Activated naive CD4-positive, alpha-beta T cell treated with anti-CD3 and anti-CD28 coated beads for 36 hours (primary cell): ENCODE measurements at regions not wholly inside any gene's neighbourhood (a gene's known extent, or its start where the extent isn't known, plus 50 kb on each side); places are given as distances from the start of the nearest gene placed in this dataset.
A peak's percentile ranks its signal among the peaks of the same experiment; 100 is the strongest.
"Not testable (repeated sequence)": the region's sequence is repeated elsewhere in the genome, so short reads cannot be mapped to it uniquely, and the experiment has no call there.

Experiments used
- CTCF ChIA-PET: fragments of 350-600 bp; sonication (Branson Sonifier 250); formaldehyde crosslinking; loops from one replicate; lab custom pipeline; 2021; ENCODE audit warnings: antibody characterized with exemption; lab: Charles Lee
- DNase-seq: peaks from one replicate; pipeline ENCODE4 v3.0.0-alpha.2; 2020
- H3K27ac Mint-ChIP-seq: one replicate; pipeline ENCODE4 v1.8.0; 2021; ENCODE audit warnings: mild to moderate bottlenecking, mixed read lengths
- H3K27me3 Mint-ChIP-seq: one replicate; pipeline ENCODE4 v1.8.0; 2021; ENCODE audit warnings: low read depth, mixed read lengths
- H3K36me3 Mint-ChIP-seq: one replicate; pipeline ENCODE4 v1.8.0; 2021; ENCODE audit warnings: low read depth, mixed read lengths
- H3K4me1 Mint-ChIP-seq: one replicate; pipeline ENCODE4 v1.8.0; 2021; ENCODE audit warnings: low read depth, mixed read lengths
- H3K4me3 Mint-ChIP-seq: one replicate; pipeline ENCODE4 v1.8.0; 2021; ENCODE audit warnings: mild to moderate bottlenecking, moderate library complexity, mixed read lengths
- H3K9me3 Mint-ChIP-seq: one replicate; pipeline ENCODE4 v1.8.0; 2021; ENCODE audit warnings: mixed read lengths
- intact Hi-C: fragments of 100-400 bp; cut with micrococcal nuclease; formaldehyde crosslinking; loops from one replicate; pipeline ENCODE4 v1.15.1; 2023

DNA sequence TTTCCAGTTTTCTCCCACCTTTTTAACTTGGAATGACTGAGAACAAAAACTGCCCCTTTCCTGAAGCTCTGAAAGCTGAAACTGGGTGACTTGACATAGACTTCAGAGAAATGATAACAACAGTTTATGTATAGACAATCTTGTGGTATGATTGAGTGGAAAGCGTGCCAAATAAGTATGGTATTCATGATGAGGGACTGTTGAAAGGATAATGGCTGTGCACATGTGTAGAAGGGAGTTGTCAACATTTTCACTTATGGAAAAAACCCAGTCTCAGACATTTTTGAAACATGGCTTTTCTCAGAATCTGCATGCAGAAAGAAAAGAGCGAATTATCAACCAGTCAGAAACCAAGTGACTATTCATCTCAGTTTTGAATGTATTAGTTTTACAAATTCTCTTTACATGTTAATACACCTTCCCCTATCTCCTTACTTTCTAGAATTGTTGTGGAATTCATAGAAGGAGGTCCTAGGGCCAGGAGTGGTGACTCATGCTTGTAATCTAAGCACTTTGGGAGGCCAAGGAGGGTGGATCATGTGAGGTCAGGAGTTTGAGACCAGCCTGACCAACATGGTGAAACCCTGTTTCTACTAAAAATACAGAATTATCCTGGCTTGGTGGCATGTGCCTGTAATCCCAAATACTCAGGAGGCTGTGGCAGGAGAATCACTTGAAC is 261.2 kb downstream of the S1PR1 start:
- Mint-ChIP-seq H3K9me3 (no peaks in the 10 kb centered on the region), H3K4me3 (no peak overlapping the region), H3K36me3 (no peaks in the 10 kb centered on the region), H3K4me1 (peaks cover 2% of the 10 kb centered on the region), H3K27me3 (no peaks in the 10 kb centered on the region), H3K27ac (no peak overlapping the region)
- intact Hi-C loops = loop anchor here (5.0 kb wide), 1 partner anchor 191 kb away; no protein-coding TSS in a partner anchor
- no peak for DNase-seq
- CTCF ChIA-PET = no interaction called here

DNA sequence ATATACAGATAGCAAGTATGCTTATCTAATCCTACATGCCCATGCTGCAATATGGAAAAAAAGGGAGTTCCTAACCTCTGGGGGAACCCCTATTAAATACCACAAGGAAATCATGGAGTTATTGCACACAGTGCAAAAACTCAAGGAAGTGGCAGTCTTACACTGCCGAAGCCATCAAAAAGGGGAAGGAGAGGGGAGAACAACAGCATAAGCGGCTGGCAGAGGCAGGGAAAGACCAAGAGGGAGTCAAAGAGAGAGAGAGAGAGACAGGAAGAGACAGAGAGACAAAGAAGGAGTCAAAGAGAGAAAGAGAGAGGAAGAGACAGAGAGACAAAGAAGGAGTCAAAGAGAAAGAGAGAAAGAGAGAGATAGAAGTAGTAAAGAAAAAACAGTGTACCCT is 267.3 kb downstream of the S1PR1 start:
- H3K9me3 Mint-ChIP-seq, H3K27me3 Mint-ChIP-seq, intact Hi-C loops, H3K4me3 Mint-ChIP-seq, H3K36me3 Mint-ChIP-seq, H3K27ac Mint-ChIP-seq, H3K4me1 Mint-ChIP-seq, DNase-seq: not testable (repeated sequence)
- CTCF ChIA-PET = interaction anchor here (0.9 kb wide), 1 partner anchor 195 kb away, joined by 3 read pairs; no protein-coding TSS in a partner anchor

DNA sequence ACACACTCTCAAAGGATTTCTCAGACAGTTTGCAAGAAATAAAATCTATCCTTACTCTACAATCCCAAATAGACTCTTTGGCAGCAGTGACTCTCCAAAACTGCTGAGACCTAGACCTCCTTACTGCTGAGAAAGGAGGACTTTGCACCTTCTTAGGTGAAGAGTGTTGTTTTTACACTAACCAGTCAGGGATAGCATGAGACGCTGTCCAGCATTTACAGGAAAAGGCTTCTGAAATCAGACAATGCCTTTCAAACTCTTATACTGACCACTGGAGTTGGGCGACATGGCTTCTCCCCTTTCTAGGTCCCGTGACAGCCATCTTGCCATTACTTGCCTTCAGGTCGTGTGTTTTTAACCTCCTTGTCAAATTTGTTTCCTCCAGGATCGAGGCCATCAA is 268.4 kb downstream of the S1PR1 start:
- H3K4me3 Mint-ChIP-seq, H3K36me3 Mint-ChIP-seq, H3K4me1 Mint-ChIP-seq, H3K27me3 Mint-ChIP-seq, H3K27ac Mint-ChIP-seq, H3K9me3 Mint-ChIP-seq, DNase-seq: not testable (repeated sequence)
- intact Hi-C loops = loop anchor here (5.0 kb wide), 1 partner anchor 193 kb away; no protein-coding TSS in a partner anchor
- CTCF ChIA-PET = interaction anchor here (1.0 to 5.2 kb wide), 7 partner anchors 10 to 196 kb away, joined by 3 to 34 read pairs (median 9); no protein-coding TSS in a partner anchor

DNA sequence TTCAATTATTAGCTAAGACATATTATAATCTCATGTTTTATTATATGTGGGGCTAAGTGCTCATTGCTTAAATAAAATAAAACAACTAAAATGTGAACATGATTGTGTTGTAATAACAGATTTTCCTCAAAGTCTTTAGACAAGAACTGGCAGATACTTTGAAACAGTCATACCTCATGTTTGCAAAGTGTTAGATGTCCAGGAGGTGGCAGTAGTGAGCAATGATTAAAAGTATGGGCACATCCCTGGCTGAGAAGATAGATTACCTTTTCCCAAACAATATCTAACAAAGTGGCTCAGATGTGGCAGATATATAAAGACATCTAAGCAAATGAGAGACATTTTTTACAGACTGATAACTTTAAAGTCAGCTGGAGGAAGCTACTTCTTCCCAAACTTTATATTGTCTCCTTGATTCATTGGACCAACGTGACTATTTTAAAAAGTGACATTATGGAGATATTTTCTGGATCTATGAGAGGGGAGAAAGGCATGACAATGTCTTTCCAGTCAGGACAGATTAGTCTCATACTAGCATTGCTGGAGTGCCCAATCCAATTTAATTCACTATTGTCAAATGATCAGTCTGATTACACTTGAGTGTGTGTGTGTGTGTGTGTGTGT is 269.8 kb downstream of the S1PR1 start:
- intact Hi-C loops = loop anchor here (1.0 to 5.0 kb wide), 3 partner anchors 61 to 586 kb away; no protein-coding TSS in a partner anchor
- CTCF ChIA-PET = interaction anchor here (0.6 to 5.2 kb wide), 17 partner anchors 8 to 546 kb away, joined by 3 to 34 read pairs (median 4); no protein-coding TSS in a partner anchor

DNA sequence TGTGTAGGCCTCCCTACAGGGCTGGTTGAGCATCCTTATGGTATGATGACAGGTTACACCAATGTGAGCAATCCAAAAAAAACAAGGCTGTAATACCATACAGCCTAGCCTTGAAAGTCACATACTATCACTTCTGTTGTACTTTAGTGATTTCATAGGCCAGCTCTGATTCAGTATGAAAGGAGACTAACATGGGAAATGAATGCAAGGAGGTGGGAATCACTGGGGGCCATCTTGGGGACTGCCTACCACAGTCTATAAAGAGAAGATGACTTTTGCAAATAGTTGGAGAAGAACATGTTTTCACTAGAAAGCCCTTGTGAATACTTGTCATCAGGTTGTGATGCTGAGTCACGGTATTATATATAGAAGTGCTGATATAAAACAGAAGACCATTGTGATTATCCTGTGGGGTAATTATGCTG is 270.7 kb downstream of the S1PR1 start:
- no peak overlapping the region for H3K4me3 Mint-ChIP-seq
- no peak overlapping the region for H3K27ac Mint-ChIP-seq
- H3K27me3 Mint-ChIP-seq = no peaks in the 10 kb centered on the region
- intact Hi-C loops = loop anchor here (2.0 to 5.0 kb wide), 2 partner anchors 195 to 587 kb away; no protein-coding TSS in a partner anchor
- H3K4me1 Mint-ChIP-seq = no peaks in the 10 kb centered on the region
- CTCF ChIA-PET = interaction anchor here (0.7 to 5.2 kb wide), 5 partner anchors 12 to 61 kb away, joined by 3 to 34 read pairs (median 3); no protein-coding TSS in a partner anchor
- no peak for DNase-seq
- no peaks in the 10 kb centered on the region for H3K9me3 Mint-ChIP-seq
- no peaks in the 10 kb centered on the region for H3K36me3 Mint-ChIP-seq

More for the DNA sequence above, 269.8 kb downstream of the S1PR1 start:
- H3K27me3 Mint-ChIP-seq = no peaks in the 10 kb centered on the region
- H3K27ac Mint-ChIP-seq = no peak overlapping the region
- no peaks in the 10 kb centered on the region for H3K36me3 Mint-ChIP-seq
- no peak overlapping the region for H3K4me3 Mint-ChIP-seq
- DNase-seq = peak; percentile 60
- H3K9me3 Mint-ChIP-seq = no peaks in the 10 kb centered on the region
- H3K4me1 Mint-ChIP-seq = no peaks in the 10 kb centered on the region

DNA sequence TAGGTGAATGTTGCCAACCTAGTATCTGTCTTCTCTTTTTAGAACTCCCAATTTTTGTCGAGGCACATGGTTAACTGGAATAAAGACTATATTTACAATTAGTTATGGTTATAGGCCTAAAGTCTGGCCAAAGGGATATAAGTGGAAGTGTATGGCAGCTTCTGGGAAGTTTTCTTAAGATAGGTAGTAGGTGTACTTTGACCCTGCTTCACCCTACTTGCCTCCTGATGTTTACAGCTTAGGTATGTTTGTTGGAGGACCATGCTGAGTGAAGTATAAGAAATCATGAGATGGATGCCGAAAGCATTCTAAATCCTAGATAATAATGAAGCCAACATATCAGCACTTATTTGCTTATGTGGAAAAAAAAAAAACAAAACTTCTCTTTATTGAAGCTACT is 272.1 kb downstream of the S1PR1 start:
- DNase-seq = no peak
- H3K9me3 Mint-ChIP-seq = no peaks in the 10 kb centered on the region
- CTCF ChIA-PET = interaction anchor here (2.5 to 5.2 kb wide), 2 partner anchors 12 to 59 kb away, joined by 8 to 34 read pairs; no protein-coding TSS in a partner anchor
- intact Hi-C loops = loop anchor here (5.0 kb wide), 1 partner anchor 197 kb away; no protein-coding TSS in a partner anchor
- no peak overlapping the region for H3K27ac Mint-ChIP-seq
- no peak overlapping the region for H3K4me3 Mint-ChIP-seq
- no peaks in the 10 kb centered on the region for H3K36me3 Mint-ChIP-seq
- no peaks in the 10 kb centered on the region for H3K27me3 Mint-ChIP-seq
- no peaks in the 10 kb centered on the region for H3K4me1 Mint-ChIP-seq

DNA sequence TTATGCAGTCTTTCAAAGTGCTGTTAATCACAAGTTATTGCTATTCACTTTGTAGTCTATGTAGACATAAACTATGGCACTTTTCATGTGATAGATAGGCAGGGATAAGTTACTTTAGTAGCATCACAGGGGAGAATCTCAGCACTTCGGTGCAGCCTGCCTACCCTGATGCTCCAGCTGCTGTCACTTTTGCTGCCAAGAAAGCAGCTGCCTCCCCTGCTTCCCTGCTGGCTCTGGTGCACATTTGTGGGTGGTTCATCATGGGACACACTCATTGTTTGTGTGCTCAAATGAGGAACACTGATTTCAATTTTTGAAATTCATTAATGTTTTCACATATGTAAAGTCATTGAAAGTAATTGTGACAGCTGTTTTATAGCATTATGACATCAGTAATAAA is 272.6 kb downstream of the S1PR1 start:
- no peak for DNase-seq

DNA sequence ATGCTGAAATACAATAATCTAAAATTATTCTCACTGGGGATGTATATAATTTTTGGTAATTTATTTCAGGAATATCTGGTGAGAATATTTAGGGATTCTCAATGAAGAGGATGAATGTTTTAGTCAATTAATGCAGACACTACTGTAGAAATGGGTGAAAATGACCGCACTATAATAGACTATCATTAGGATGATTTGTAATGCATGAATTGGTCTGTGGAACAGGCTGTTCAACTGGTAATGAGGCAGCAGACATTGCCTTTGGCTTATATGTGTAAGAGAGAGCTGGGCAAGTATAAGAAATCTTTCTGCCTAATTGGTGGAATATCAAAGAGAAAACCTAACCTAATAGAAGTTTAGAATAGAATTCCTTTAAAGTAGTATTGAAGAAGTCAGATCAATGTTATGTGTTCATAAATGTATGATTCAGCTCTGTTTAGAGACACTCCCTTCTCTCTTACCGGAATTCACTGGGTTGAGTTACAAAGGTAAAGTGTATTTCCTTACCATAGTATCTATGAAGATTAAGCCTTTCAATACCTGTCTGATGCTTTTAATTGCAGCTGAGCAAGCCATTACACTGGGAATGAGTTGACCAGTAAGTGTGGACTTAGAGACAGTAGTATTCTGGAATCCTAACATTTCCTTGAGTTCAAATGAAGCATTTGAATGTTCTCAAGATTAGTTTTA is 274.5 kb downstream of the S1PR1 start:
- CTCF ChIA-PET = interaction anchor here (2.2 kb wide), 1 partner anchor 9 kb away, joined by 8 read pairs; no protein-coding TSS in a partner anchor
- no peaks in the 10 kb centered on the region for H3K36me3 Mint-ChIP-seq
- H3K27me3 Mint-ChIP-seq = no peaks in the 10 kb centered on the region
- no peaks in the 10 kb centered on the region for H3K4me1 Mint-ChIP-seq
- intact Hi-C loops = no loop called here
- peaks cover 3% of the 10 kb centered on the region for H3K9me3 Mint-ChIP-seq
- H3K4me3 Mint-ChIP-seq = no peak overlapping the region
- H3K27ac Mint-ChIP-seq = no peak overlapping the region
- no peak for DNase-seq

More for the DNA sequence above, 272.6 kb downstream of the S1PR1 start:
- intact Hi-C loops = loop anchor here (5.0 kb wide), 1 partner anchor 197 kb away; no protein-coding TSS in a partner anchor
- Mint-ChIP-seq H3K9me3 (no peaks in the 10 kb centered on the region), H3K27me3 (no peaks in the 10 kb centered on the region), H3K4me3 (no peak overlapping the region), H3K27ac (no peak overlapping the region), H3K4me1 (no peaks in the 10 kb centered on the region), H3K36me3 (no peaks in the 10 kb centered on the region)
- CTCF ChIA-PET = interaction anchor here (1.0 to 5.2 kb wide), 3 partner anchors 11 to 59 kb away, joined by 4 to 34 read pairs (median 8); no protein-coding TSS in a partner anchor

DNA sequence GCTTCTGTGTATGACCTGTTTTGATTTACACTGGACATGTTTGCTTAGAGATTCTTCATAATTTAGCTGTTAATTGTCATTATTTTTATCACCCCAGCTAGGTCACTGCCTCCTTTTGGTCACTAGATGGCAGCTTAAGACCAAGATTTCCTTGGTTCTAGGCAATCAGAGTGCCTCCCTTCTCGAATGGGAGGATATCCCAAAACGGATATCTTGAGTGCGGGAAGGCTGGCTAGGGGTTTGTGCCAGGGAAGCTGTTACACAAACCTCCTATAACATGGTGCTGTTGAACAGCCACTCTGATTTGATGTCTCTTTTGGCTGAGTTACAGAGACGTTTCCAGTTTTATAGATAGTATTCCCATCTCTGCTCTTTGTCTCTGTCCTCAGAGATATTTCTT is 283.5 kb downstream of the S1PR1 start:
- peak; percentile 28 for DNase-seq
- Mint-ChIP-seq H3K9me3 (peaks cover 12% of the 10 kb centered on the region), H3K27ac (no peak overlapping the region), H3K4me1 (peaks cover 2% of the 10 kb centered on the region), H3K36me3 (no peaks in the 10 kb centered on the region), H3K4me3 (no peak overlapping the region), H3K27me3 (no peaks in the 10 kb centered on the region)
- CTCF ChIA-PET = interaction anchor here (0.7 to 3.8 kb wide), 19 partner anchors 8 to 1941 kb away, joined by 3 to 18 read pairs (median 4); no protein-coding TSS in a partner anchor
- intact Hi-C loops = loop anchor here (1.0 to 5.0 kb wide), 5 partner anchors 47 to 1997 kb away; no protein-coding TSS in a partner anchor

DNA sequence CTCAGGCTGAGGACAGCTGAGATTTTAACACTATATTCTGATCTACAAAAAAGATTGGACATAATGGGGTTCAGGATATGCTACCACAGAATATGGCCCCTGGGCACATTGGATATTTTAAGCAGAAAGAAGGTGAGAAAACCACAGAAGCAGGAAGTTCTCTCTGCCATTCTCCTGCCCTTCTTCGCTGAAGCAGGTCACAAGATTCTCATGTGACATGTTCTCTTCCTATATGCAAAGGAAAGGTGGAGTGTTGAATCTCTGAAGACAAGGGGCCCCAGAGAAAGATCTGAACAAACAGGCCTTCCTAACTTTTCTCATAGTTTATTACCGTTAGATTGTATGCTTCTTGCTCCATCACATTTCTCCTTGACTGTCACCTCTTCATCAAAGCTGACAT is 285.7 kb downstream of the S1PR1 start:
- intact Hi-C loops = loop anchor here (5.0 kb wide), 2 partner anchors 1445 to 1995 kb away; no protein-coding TSS in a partner anchor
- DNase-seq = no peak

DNA sequence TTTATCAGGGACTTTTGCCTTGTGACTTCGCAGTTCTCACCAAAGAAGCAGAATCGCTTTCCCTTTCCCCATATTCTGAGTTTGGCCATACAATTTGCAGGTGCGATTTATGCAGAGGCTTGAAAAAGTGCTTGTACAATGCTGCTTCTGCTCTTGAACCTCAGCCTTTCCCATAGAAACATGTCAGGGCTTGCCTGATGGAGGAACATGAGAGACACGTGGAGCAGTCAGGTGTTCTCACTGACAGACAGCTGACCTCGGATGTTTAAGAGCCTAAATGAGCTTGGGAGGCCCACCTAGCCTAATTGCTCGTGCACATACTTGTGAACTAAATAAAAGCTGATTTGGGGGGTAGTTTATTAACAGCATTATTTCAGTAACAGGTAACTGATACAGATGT is 290.0 kb downstream of the S1PR1 start:
- peaks cover 2% of the 10 kb centered on the region for H3K4me1 Mint-ChIP-seq
- intact Hi-C loops = no loop called here
- H3K27me3 Mint-ChIP-seq = peaks cover 6% of the 10 kb centered on the region
- no peak overlapping the region for H3K27ac Mint-ChIP-seq
- CTCF ChIA-PET = interaction anchor here (1.0 kb wide), 1 partner anchor 19 kb away, joined by 3 read pairs; no protein-coding TSS in a partner anchor
- no peaks in the 10 kb centered on the region for H3K36me3 Mint-ChIP-seq
- DNase-seq = no peak
- H3K4me3 Mint-ChIP-seq = no peak overlapping the region
- H3K9me3 Mint-ChIP-seq = no peaks in the 10 kb centered on the region

More for the DNA sequence above, 285.7 kb downstream of the S1PR1 start:
- peaks cover 6% of the 10 kb centered on the region for H3K9me3 Mint-ChIP-seq
- H3K36me3 Mint-ChIP-seq = no peaks in the 10 kb centered on the region
- H3K4me3 Mint-ChIP-seq = no peak overlapping the region
- H3K4me1 Mint-ChIP-seq = peaks cover 2% of the 10 kb centered on the region
- CTCF ChIA-PET = no interaction called here
- no peak overlapping the region for H3K27ac Mint-ChIP-seq
- H3K27me3 Mint-ChIP-seq = peaks cover 3% of the 10 kb centered on the region
